Effector memory CD4-positive, alpha-beta T cell (primary cell): ENCODE measurements at regions not wholly inside any gene's neighbourhood (a gene's known extent, or its start where the extent isn't known, plus 50 kb on each side); places are given as distances from the start of the nearest gene placed in this dataset.
"Not testable (repeated sequence)": the region's sequence is repeated elsewhere in the genome, so short reads cannot be mapped to it uniquely, and the experiment has no call there.

Source experiments
- DNase-seq, 3 donors: peaks; one replicate each; pipeline ENCODE4 v3.0.0-alpha.2; 2020
- H3K27ac ChIP-seq: 2 replicates; pipeline ENCODE4 v1.7.0; 2013; ENCODE audit warnings: mild to moderate bottlenecking, low read length, moderate library complexity; ENCODE audit not compliant: insufficient read depth, poor library complexity, severe bottlenecking
- H3K27me3 ChIP-seq: replicated peaks from 2 replicates; pipeline ENCODE4 v1.7.0; 2013; ENCODE audit warnings: mild to moderate bottlenecking, low read length; ENCODE audit not compliant: insufficient read depth, control insufficient read depth, poor library complexity, severe bottlenecking
- H3K36me3 ChIP-seq: 2 replicates; pipeline ENCODE4 v1.7.0; 2013; ENCODE audit warnings: mild to moderate bottlenecking, low read length, moderate library complexity; ENCODE audit not compliant: control insufficient read depth, insufficient read depth
- H3K4me1 ChIP-seq: 2 replicates; pipeline ENCODE4 v1.7.0; 2013; ENCODE audit warnings: low read length, mild to moderate bottlenecking; ENCODE audit not compliant: control insufficient read depth, insufficient read depth, poor library complexity, severe bottlenecking
- H3K4me3 ChIP-seq: 2 replicates; pipeline ENCODE4 v1.7.0; 2013; ENCODE audit warnings: low read length, low read depth, mild to moderate bottlenecking; ENCODE audit not compliant: insufficient read depth, poor library complexity, severe bottlenecking
- H3K9me3 ChIP-seq: 2 replicates; pipeline ENCODE4 v1.7.0; 2013; ENCODE audit warnings: mild to moderate bottlenecking, low read length, moderate library complexity; ENCODE audit not compliant: control insufficient read depth

- H3K36me3 ChIP-seq, result no peaks in the 10 kb centered on the region
- H3K9me3 ChIP-seq, result no peaks in the 10 kb centered on the region
- no peaks in the 10 kb centered on the region for H3K27me3 ChIP-seq
- peaks cover 3% of the 10 kb centered on the region for H3K4me1 ChIP-seq
- no peak overlapping the region for H3K4me3 ChIP-seq
- H3K27ac ChIP-seq, result no peak overlapping the region
- DNase-seq, result no peak
Observed at GRCh38 chr20:41694796-41695195, 76.6 kb upstream of the CHD6 start.

- Histone ChIP-seq H3K9me3 (no peaks in the 10 kb centered on the region), H3K27me3 (no peaks in the 10 kb centered on the region), H3K36me3 (no peaks in the 10 kb centered on the region), H3K4me1 (peaks cover 3% of the 10 kb centered on the region), H3K27ac (peak overlapping the region; percentile 77), H3K4me3 (peak overlapping the region; percentile 77)
- DNase-seq, result peak; percentile 58 to 64 (median 64)
Observed at GRCh38 chr20:41693136-41693979, 75.2 kb upstream of the CHD6 start.

- peak overlapping the region; percentile 77 for H3K4me3 ChIP-seq
- H3K9me3 ChIP-seq, result no peaks in the 10 kb centered on the region
- no peaks in the 10 kb centered on the region for H3K36me3 ChIP-seq
- H3K27ac ChIP-seq, result peak overlapping the region; percentile 77
- peak; percentile 39 to 63 (median 60) for DNase-seq
- no peaks in the 10 kb centered on the region for H3K27me3 ChIP-seq
- H3K4me1 ChIP-seq, result peaks cover 3% of the 10 kb centered on the region
Observed at GRCh38 chr20:41692479-41693135, 74.4 kb upstream of the CHD6 start.

- peaks cover 3% of the 10 kb centered on the region for H3K4me1 ChIP-seq
- H3K4me3 ChIP-seq, result no peak overlapping the region
- no peaks in the 10 kb centered on the region for H3K27me3 ChIP-seq
- no peak overlapping the region for H3K27ac ChIP-seq
- H3K9me3 ChIP-seq, result no peaks in the 10 kb centered on the region
- DNase-seq, result no peak
- H3K36me3 ChIP-seq, result no peaks in the 10 kb centered on the region
Observed at GRCh38 chr20:41691443-41691842, 73.3 kb upstream of the CHD6 start.

GRCh38 chr20:41690702-41691101 lies 72.5 kb upstream of the CHD6 start:
- no peaks in the 10 kb centered on the region for H3K9me3 ChIP-seq
- no peaks in the 10 kb centered on the region for H3K36me3 ChIP-seq
- H3K4me3 ChIP-seq, result no peak overlapping the region
- no peaks in the 10 kb centered on the region for H3K27me3 ChIP-seq
- H3K4me1 ChIP-seq, result peaks cover 3% of the 10 kb centered on the region
- DNase-seq, result no peak
- no peak overlapping the region for H3K27ac ChIP-seq

- Histone ChIP-seq H3K4me1 (no peaks in the 10 kb centered on the region), H3K9me3 (no peaks in the 10 kb centered on the region), H3K27me3 (no peaks in the 10 kb centered on the region), H3K4me3 (no peak overlapping the region), H3K27ac (no peak overlapping the region), H3K36me3 (no peaks in the 10 kb centered on the region)
- DNase-seq, result no peak
Observed at GRCh38 chr20:41686961-41687360, 68.8 kb upstream of the CHD6 start.

GRCh38 chr20:41685145-41685544 lies 67.0 kb upstream of the CHD6 start:
- H3K9me3 ChIP-seq, H3K27me3 ChIP-seq, DNase-seq, H3K27ac ChIP-seq, H3K4me1 ChIP-seq, H3K4me3 ChIP-seq, H3K36me3 ChIP-seq: not testable (repeated sequence)

GRCh38 chr20:41678799-41679198 lies 60.6 kb upstream of the CHD6 start:
- Histone ChIP-seq H3K27me3 (peaks cover 2% of the 10 kb centered on the region), H3K27ac (no peak overlapping the region), H3K36me3 (no peaks in the 10 kb centered on the region), H3K4me3 (no peak overlapping the region), H3K4me1 (no peaks in the 10 kb centered on the region), H3K9me3 (no peaks in the 10 kb centered on the region)
- no peak for DNase-seq

GRCh38 chr20:41672282-41672681 lies 54.1 kb upstream of the CHD6 start:
- H3K4me1 ChIP-seq, result no peaks in the 10 kb centered on the region
- no peak for DNase-seq
- peaks cover 2% of the 10 kb centered on the region for H3K27me3 ChIP-seq
- H3K27ac ChIP-seq, result no peak overlapping the region
- H3K36me3 ChIP-seq, result no peaks in the 10 kb centered on the region
- H3K9me3 ChIP-seq, result no peaks in the 10 kb centered on the region
- H3K4me3 ChIP-seq, result no peak overlapping the region

- H3K36me3 ChIP-seq, result no peaks in the 10 kb centered on the region
- H3K27ac ChIP-seq, result no peak overlapping the region
- H3K4me3 ChIP-seq, result no peak overlapping the region
- no peaks in the 10 kb centered on the region for H3K4me1 ChIP-seq
- no peak for DNase-seq
- peaks cover 2% of the 10 kb centered on the region for H3K27me3 ChIP-seq
- H3K9me3 ChIP-seq, result no peaks in the 10 kb centered on the region
Observed at GRCh38 chr20:41671143-41671542, 53.0 kb upstream of the CHD6 start.
